ENCODE measurements at regions not wholly inside any gene's neighbourhood (a gene's known extent, or its start where the extent isn't known, plus 50 kb on each side); places are given as distances from the start of the nearest gene placed in this dataset.
"Not testable (repeated sequence)": the region's sequence is repeated elsewhere in the genome, so short reads cannot be mapped to it uniquely, and the experiment has no call there.

- no peak for DNase-seq
Measured at GRCh38 chr16:58815181-58815888, 81.2 kb upstream of the GOT2 start.

GRCh38 chr16:58814348-58814801 is 80.3 kb upstream of the GOT2 start:
- peak; percentile 1 for DNase-seq

- no peak for DNase-seq
Measured at GRCh38 chr16:58809213-58809612, 75.1 kb upstream of the GOT2 start.

- DNase-seq: no peak
Measured at GRCh38 chr16:58807276-58807675, 73.2 kb upstream of the GOT2 start.

- no peak for DNase-seq
Measured at GRCh38 chr16:58801838-58802237, 67.7 kb upstream of the GOT2 start.

- DNase-seq: no peak
Measured at GRCh38 chr16:58797137-58797801, 63.2 kb upstream of the GOT2 start.

- DNase-seq: no peak
Measured at GRCh38 chr16:58793366-58793765, 59.2 kb upstream of the GOT2 start.

- no peak for DNase-seq
Measured at GRCh38 chr16:58792188-58792587, 58.1 kb upstream of the GOT2 start.

GRCh38 chr16:58790816-58791557 is 56.9 kb upstream of the GOT2 start:
- DNase-seq: not testable (repeated sequence)

- no peak for DNase-seq
Measured at GRCh38 chr16:58789351-58789750, 55.2 kb upstream of the GOT2 start.

Measured in DMS153 (cell line).